DOHH2 (cell line): ENCODE measurements at regions not wholly inside any gene's neighbourhood (a gene's known extent, or its start where the extent isn't known, plus 50 kb on each side); places are given as distances from the start of the nearest gene placed in this dataset.

Experiments
- H3F3A ChIP-seq: fragments of 200-600 bp; sonication (generic), shearing (Covaris generic); 2 replicates; pipeline ENCODE4 v1.6.0; 2016; ENCODE audit warnings: antibody characterized with exemption, mild to moderate bottlenecking; ENCODE audit not compliant: control insufficient read depth, insufficient read depth
- H3K27ac ChIP-seq: fragments of 200-600 bp; sonication (generic); 2 replicates; pipeline ENCODE4 v1.5.1; 2014; ENCODE audit warnings: low read depth, mild to moderate bottlenecking, low read length, moderate library complexity
- H3K27me3 ChIP-seq: fragments of 200-600 bp; sonication (generic); 2 replicates; pipeline ENCODE4 v1.6.1; 2014; ENCODE audit warnings: mild to moderate bottlenecking, low read length, mixed read lengths; ENCODE audit not compliant: control insufficient read depth
- H3K36me3 ChIP-seq: fragments of 200-600 bp; sonication (generic); 2 replicates; pipeline ENCODE4 v1.6.1; 2014; ENCODE audit warnings: mild to moderate bottlenecking, low read length, moderate library complexity, mixed read lengths; ENCODE audit not compliant: control insufficient read depth
- H3K4me1 ChIP-seq: fragments of 200-600 bp; sonication (generic); 2 replicates; pipeline ENCODE4 v1.6.1; 2014; ENCODE audit warnings: mild to moderate bottlenecking, low read length, mixed read lengths; ENCODE audit not compliant: control insufficient read depth
- H3K4me2 ChIP-seq: fragments of 200-600 bp; sonication (generic); 2 replicates; pipeline ENCODE4 v1.6.0; 2014; ENCODE audit warnings: mild to moderate bottlenecking, low read length, moderate library complexity
- H3K4me3 ChIP-seq: fragments of 200-600 bp; sonication (generic); 2 replicates; pipeline ENCODE4 v1.5.1; 2014; ENCODE audit warnings: mild to moderate bottlenecking, low read length, mixed read lengths
- H3K79me2 ChIP-seq: fragments of 200-600 bp; sonication (generic); 2 replicates; pipeline ENCODE4 v1.6.1; 2014; ENCODE audit warnings: mild to moderate bottlenecking, low read length, mixed read lengths; ENCODE audit not compliant: control insufficient read depth
- H3K9me2 ChIP-seq: fragments of 200-600 bp; sonication (generic); replicated peaks from 2 replicates; pipeline ENCODE4 v1.6.1; 2014; ENCODE audit warnings: mild to moderate bottlenecking, low read length, mixed read lengths; ENCODE audit not compliant: control insufficient read depth
- H3K9me3 ChIP-seq: fragments of 200-600 bp; sonication (generic); 2 replicates; pipeline ENCODE4 v1.6.1; 2014; ENCODE audit warnings: antibody characterized with exemption, low read length, mixed read lengths; ENCODE audit not compliant: control insufficient read depth, insufficient read depth
- H4K20me1 ChIP-seq: fragments of 200-600 bp; sonication (generic); 2 replicates; pipeline ENCODE4 v1.6.0; 2014; ENCODE audit warnings: low read depth, mild to moderate bottlenecking, antibody characterized with exemption, low read length, moderate library complexity; ENCODE audit not compliant: control insufficient read depth, insufficient read depth
- EZH2phosphoT487 ChIP-seq: fragments of 200-600 bp; sonication (generic); IDR thresholded peaks from 2 replicates; pipeline ENCODE4 v1.6.1; 2017; ENCODE audit warnings: borderline replicate concordance, mild to moderate bottlenecking, antibody characterized with exemption, low read length, moderate library complexity, mixed read lengths
- TF ChIP-seq, protein P1 (sequence below): fragments of 200-600 bp; sonication (generic); IDR thresholded peaks from one replicate; pipeline ENCODE4 v1.5.1; 2014; ENCODE audit warnings: antibody characterized with exemption, mild to moderate bottlenecking, low read depth, low read length; ENCODE audit not compliant: poor library complexity, severe bottlenecking

DNA sequence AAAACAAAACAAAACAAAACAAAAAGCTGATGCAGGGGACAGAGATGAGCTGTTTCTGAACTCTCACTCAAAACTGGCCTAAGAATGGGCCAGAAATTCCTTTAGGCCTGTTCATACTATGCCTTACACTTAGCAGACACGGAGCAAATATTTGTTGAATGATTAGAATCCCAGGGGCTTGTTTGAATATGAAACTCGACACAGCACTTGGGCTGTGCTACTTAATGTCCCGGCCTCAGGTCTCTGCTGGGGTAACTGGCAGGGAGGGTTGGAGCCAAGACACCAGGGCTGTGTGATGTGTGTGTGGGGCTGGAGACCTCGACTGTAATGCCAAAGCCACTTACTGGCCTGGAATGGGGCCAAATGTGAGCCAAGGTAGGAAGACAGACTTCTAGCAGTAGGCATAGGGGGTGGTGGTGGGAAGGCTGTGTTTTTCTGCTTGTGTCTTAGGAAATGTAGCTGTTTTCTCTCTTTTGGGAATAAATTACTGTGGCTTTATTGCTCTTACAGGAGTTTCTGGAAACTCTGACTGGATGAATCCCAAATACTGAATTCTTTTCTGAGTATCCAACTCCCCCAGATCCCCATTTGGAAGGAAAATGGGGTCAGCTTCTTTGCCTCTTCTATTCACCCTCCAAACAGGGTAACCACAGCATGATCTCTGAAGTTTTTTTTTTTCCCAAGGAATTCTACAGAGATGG is 66.7 kb downstream of the EMX2 start:
- no peaks in the 10 kb centered on the region for H3F3A ChIP-seq
- H3K4me1 ChIP-seq = no peaks in the 10 kb centered on the region
- no peak overlapping the region for H3K27ac ChIP-seq
- no peaks in the 10 kb centered on the region for H3K9me2 ChIP-seq
- no peak overlapping the region for H3K4me2 ChIP-seq
- H3K79me2 ChIP-seq = no peaks in the 10 kb centered on the region
- no peaks in the 10 kb centered on the region for H3K9me3 ChIP-seq
- TF ChIP-seq, protein P1, sequence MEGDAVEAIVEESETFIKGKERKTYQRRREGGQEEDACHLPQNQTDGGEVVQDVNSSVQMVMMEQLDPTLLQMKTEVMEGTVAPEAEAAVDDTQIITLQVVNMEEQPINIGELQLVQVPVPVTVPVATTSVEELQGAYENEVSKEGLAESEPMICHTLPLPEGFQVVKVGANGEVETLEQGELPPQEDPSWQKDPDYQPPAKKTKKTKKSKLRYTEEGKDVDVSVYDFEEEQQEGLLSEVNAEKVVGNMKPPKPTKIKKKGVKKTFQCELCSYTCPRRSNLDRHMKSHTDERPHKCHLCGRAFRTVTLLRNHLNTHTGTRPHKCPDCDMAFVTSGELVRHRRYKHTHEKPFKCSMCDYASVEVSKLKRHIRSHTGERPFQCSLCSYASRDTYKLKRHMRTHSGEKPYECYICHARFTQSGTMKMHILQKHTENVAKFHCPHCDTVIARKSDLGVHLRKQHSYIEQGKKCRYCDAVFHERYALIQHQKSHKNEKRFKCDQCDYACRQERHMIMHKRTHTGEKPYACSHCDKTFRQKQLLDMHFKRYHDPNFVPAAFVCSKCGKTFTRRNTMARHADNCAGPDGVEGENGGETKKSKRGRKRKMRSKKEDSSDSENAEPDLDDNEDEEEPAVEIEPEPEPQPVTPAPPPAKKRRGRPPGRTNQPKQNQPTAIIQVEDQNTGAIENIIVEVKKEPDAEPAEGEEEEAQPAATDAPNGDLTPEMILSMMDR = no peak
- no peak for TF ChIP-seq EZH2phosphoT487
- H4K20me1 ChIP-seq = no peaks in the 10 kb centered on the region
- no peaks in the 10 kb centered on the region for H3K36me3 ChIP-seq
- H3K27me3 ChIP-seq = no peaks in the 10 kb centered on the region
- H3K4me3 ChIP-seq = no peak overlapping the region

DNA sequence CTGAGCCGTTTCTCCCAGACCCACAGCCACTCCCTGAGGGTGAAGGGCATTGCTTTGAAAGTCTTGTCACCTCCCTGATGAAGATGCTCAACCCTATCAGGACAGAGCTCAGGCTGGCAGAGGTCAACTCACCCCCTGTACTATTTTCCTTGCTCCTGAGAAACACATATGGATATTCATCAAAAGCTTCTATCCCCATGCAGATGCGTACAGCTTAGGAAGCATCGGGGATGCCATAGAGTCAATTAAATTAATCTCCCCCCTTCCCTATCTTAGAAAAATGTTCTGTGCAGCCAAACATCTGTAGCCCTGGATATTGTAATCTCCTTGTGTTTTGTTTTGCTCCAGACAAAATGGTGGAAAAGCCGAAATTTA is 67.2 kb downstream of the EMX2 start:
- Histone ChIP-seq H3K27me3 (no peaks in the 10 kb centered on the region), H3K79me2 (no peaks in the 10 kb centered on the region), H3K36me3 (no peaks in the 10 kb centered on the region), H3K9me2 (no peaks in the 10 kb centered on the region), H3K9me3 (no peaks in the 10 kb centered on the region), H3K4me3 (no peak overlapping the region), H3K4me1 (no peaks in the 10 kb centered on the region), H3K27ac (no peak overlapping the region), H4K20me1 (no peaks in the 10 kb centered on the region), H3K4me2 (no peak overlapping the region), H3F3A (no peaks in the 10 kb centered on the region)
- no peak for TF ChIP-seq EZH2phosphoT487
- TF ChIP-seq, protein P1 = no peak

DNA sequence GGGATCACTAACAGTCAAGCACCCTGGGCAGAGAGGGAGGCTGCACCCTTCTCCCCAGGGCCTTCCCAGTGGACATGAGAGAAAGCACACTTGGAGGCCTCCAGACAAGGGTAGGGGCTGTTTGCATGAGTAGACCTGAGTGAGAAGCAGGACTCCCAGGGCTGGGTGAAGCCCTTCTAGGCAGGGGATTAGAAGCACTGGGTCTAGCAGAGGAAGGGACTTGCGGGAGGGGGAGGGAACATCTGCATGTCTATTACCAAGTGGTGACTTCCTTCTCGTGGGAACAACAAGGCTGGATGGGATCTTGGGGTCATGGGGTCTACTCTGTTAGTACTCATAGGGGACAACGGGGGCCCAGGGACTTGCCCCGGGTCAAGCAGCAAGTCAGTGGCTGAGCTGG is 67.8 kb downstream of the EMX2 start:
- H3K27ac ChIP-seq = no peak overlapping the region
- no peaks in the 10 kb centered on the region for H3F3A ChIP-seq
- no peak overlapping the region for H3K4me3 ChIP-seq
- TF ChIP-seq, protein P1 = no peak
- no peak for TF ChIP-seq EZH2phosphoT487
- H3K9me2 ChIP-seq = no peaks in the 10 kb centered on the region
- no peaks in the 10 kb centered on the region for H3K27me3 ChIP-seq
- no peaks in the 10 kb centered on the region for H3K4me1 ChIP-seq
- no peaks in the 10 kb centered on the region for H3K79me2 ChIP-seq
- no peaks in the 10 kb centered on the region for H3K36me3 ChIP-seq
- H3K9me3 ChIP-seq = no peaks in the 10 kb centered on the region
- H3K4me2 ChIP-seq = no peak overlapping the region
- H4K20me1 ChIP-seq = no peaks in the 10 kb centered on the region
